ENCODE measurements at regions not wholly inside any gene's neighbourhood (a gene's known extent, or its start where the extent isn't known, plus 50 kb on each side); places are given as distances from the start of the nearest gene placed in this dataset.

DNA sequence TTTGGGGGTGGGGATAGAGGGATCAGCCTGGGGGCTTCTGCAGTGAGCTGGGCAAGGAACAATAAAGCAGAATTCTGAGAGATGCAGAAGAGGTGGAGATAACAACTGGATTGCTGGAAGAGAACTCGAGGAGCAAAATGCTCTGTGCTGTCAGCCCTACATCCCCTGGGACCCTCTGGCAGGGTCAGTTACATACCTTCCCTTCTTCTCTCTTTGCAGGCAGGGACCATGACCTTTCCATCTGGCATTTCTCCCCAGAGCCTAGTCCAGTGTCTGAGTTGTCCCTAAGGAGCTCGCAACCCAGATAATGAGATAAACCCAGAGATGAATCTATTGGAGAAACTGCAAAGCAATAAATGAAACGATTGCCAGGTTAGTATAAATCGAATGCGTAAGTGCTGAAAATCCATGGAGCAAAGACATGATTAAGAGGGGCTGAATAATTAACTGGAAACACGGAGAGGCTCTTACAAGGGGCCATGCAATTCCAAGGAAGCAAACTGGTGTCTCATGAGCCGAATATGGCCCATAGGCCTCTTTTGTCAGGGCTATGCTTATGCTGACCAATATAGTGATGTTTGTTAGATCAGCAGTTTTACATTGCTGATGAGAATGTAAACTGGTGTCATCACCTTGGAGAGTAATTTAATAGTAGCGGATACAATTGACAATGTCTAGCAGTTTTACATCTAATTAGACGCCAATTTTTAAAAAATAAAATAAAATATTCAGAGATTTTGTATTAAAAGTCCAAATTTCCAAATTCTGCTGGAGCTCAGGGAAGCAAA, 129.4 kb upstream of the IRX5 start:
- TF ChIP-seq SUZ12 (IDR thresholded peaks at IDR 0.05; ENCODE audit: extremely low read depth, insufficient read depth, insufficient read length) (no peak), YY1 (IDR thresholded peaks at IDR 0.05; ENCODE audit: insufficient read depth, insufficient read length) (no peak), ZNF274 (IDR thresholded peaks at IDR 0.05; ENCODE audit: low read depth, low read length) (no peak)

Measured in NT2/D1 (cell line).